ENCODE measurements at regions not wholly inside any gene's neighbourhood (a gene's known extent, or its start where the extent isn't known, plus 50 kb on each side); places are given as distances from the start of the nearest gene placed in this dataset.
"Not testable (repeated sequence)": the region's sequence is repeated elsewhere in the genome, so short reads cannot be mapped to it uniquely, and the experiment has no call there.

GRCh38 chr1:10914056-10914455 is 98.4 kb upstream of the TARDBP start:
- DNase-seq: no peak

GRCh38 chr1:10915594-10915993 is 96.9 kb upstream of the TARDBP start:
- DNase-seq: no peak

- no peak for DNase-seq
Observed at GRCh38 chr1:10916311-10916710, 96.1 kb upstream of the TARDBP start.

GRCh38 chr1:10916991-10917390 is 95.5 kb upstream of the TARDBP start:
- no peak for DNase-seq

GRCh38 chr1:10917513-10918454 is 94.7 kb upstream of the TARDBP start:
- DNase-seq: peak; percentile 51

GRCh38 chr1:10918531-10918930 is 93.9 kb upstream of the TARDBP start:
- DNase-seq: no peak

GRCh38 chr1:10920063-10920626 is 92.3 kb upstream of the TARDBP start:
- DNase-seq: no peak

GRCh38 chr1:10922315-10923060 is 90.0 kb upstream of the TARDBP start:
- DNase-seq: not testable (repeated sequence)

GRCh38 chr1:10924030-10924429 is 88.4 kb upstream of the TARDBP start:
- no peak for DNase-seq

- DNase-seq: no peak
Observed at GRCh38 chr1:10928654-10929053, 83.8 kb upstream of the TARDBP start.

GRCh38 chr1:10932088-10932487 is 80.4 kb upstream of the TARDBP start:
- no peak for DNase-seq

- no peak for DNase-seq
Observed at GRCh38 chr1:10934150-10934818, 78.2 kb upstream of the TARDBP start.

GRCh38 chr1:10935246-10935645 is 77.2 kb upstream of the TARDBP start:
- no peak for DNase-seq

GRCh38 chr1:10935724-10936123 is 76.7 kb upstream of the TARDBP start:
- no peak for DNase-seq

GRCh38 chr1:10936998-10937901 is 75.2 kb upstream of the TARDBP start:
- DNase-seq: peak; percentile 43

- DNase-seq: no peak
Observed at GRCh38 chr1:10938741-10939417, 73.6 kb upstream of the TARDBP start.

GRCh38 chr1:10939654-10940450 is 72.6 kb upstream of the TARDBP start:
- no peak for DNase-seq

GRCh38 chr1:10940451-10940804 is 72.0 kb upstream of the TARDBP start:
- DNase-seq: no peak

- DNase-seq: no peak
Observed at GRCh38 chr1:10940838-10941237, 71.6 kb upstream of the TARDBP start.

- peak; percentile 79 for DNase-seq
Observed at GRCh38 chr1:10941891-10942541, 70.4 kb upstream of the TARDBP start.
